ENCODE measurements at regions not wholly inside any gene's neighbourhood (a gene's known extent, or its start where the extent isn't known, plus 50 kb on each side); places are given as distances from the start of the nearest gene placed in this dataset.
"Not testable (repeated sequence)": the region's sequence is repeated elsewhere in the genome, so short reads cannot be mapped to it uniquely, and the experiment has no call there.

DNA sequence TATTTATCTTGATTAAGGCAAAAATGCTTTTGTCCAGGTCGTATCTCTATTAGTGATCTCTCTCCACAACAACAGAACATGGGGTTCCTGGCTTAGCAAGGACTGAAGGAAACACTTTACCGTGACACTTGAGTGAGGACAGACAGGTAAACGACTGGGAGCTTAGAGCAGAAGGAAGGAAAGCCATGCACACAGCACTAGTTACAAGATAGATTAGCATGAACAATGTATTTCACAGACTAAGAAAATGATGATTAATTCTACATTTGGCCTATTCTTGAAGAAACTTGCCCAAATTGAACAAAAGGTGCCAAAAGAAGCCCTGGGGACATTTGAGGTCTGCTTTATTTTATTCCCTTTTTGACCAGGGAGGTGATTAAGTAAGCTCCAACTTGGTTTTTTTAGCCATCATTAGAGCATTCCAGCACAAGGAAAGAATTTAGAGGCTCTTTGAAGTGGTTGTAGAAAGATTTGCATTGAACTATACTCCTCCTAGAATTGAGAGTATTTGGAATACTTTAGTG is 248.5 kb downstream of the USP25 start:
- ATAC-seq (ENCODE audit: insufficient read depth, low FRiP score) (no peak), DNase-seq (no peak)
- no peak overlapping the region for H3K4me3 ChIP-seq
- no peak for TF ChIP-seq CTCF (IDR thresholded peaks at IDR 0.05; ENCODE audit: control extremely low read depth, extremely low read depth)
- no peak overlapping the region for H3K27ac ChIP-seq (ENCODE audit: low read depth in 1 of 2, low read length in 1 of 2)
- no peaks in the 10 kb centered on the region for H3K9me3 ChIP-seq (ENCODE audit: control insufficient read depth in 4 of 4, insufficient read depth in 3 of 4, low read length in 3 of 4)
- 40 to 70% methylated on average over 3 of the region's 3 CpGs for WGBS, 2 donors
- H3K4me1 ChIP-seq (ENCODE audit: control insufficient read depth in 5 of 5, insufficient read depth in 5 of 5, low read length in 5 of 5): no peaks in the 10 kb centered on the region
- no peak overlapping the region for H3K9ac ChIP-seq (ENCODE audit: insufficient read depth in 1 of 2, low read length in 2 of 2)
- no peaks in the 10 kb centered on the region for H3K36me3 ChIP-seq (ENCODE audit: control insufficient read depth in 4 of 4, insufficient read depth in 4 of 4, low read length in 4 of 4)
- H3K27me3 ChIP-seq (ENCODE audit: control insufficient read depth in 3 of 3, insufficient read depth in 3 of 3, low read length in 2 of 3): no peaks in the 10 kb centered on the region

DNA sequence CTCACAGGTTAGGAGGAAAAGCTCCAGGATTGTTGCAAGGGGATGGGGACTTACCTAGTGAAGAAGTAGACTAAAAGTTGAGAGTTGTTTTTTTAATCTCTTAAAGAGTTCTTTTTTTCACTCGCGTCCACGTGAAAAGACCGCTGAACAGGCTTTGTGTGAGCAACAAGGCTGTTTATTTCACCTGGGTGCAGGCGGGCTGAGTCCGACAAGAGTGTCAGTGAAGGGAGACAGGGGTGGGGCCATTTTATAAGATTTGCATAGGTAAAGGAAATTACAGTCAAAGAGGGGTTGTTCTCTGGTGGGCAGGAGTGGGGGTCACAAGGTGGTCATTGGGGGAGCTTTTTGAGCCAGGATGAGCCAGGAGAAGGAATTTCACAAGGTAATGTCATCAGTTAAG is 249.7 kb downstream of the USP25 start:
- 98% methylated on average over 6 of the region's 6 CpGs for WGBS, 2 donors
- not testable (repeated sequence) for H3K4me1 ChIP-seq (ENCODE audit: control insufficient read depth in 5 of 5, insufficient read depth in 5 of 5, low read length in 5 of 5); H3K9ac ChIP-seq (ENCODE audit: insufficient read depth in 1 of 2, low read length in 2 of 2); DNase-seq; H3K4me3 ChIP-seq; H3K27me3 ChIP-seq (ENCODE audit: control insufficient read depth in 3 of 3, insufficient read depth in 3 of 3, low read length in 2 of 3); H3K9me3 ChIP-seq (ENCODE audit: control insufficient read depth in 4 of 4, insufficient read depth in 3 of 4, low read length in 3 of 4); H3K36me3 ChIP-seq (ENCODE audit: control insufficient read depth in 4 of 4, insufficient read depth in 4 of 4, low read length in 4 of 4); ATAC-seq (ENCODE audit: insufficient read depth, low FRiP score); H3K27ac ChIP-seq (ENCODE audit: low read depth in 1 of 2, low read length in 1 of 2)

- Histone ChIP-seq H3K4me1 (ENCODE audit: control insufficient read depth in 5 of 5, insufficient read depth in 5 of 5, low read length in 5 of 5) (peaks cover 0 to 6% (median 0%) of the 10 kb centered on the region in 5 donors), H3K27me3 (ENCODE audit: control insufficient read depth in 3 of 3, insufficient read depth in 3 of 3, low read length in 2 of 3) (no peaks in the 10 kb centered on the region), H3K36me3 (ENCODE audit: control insufficient read depth in 4 of 4, insufficient read depth in 4 of 4, low read length in 4 of 4) (no peaks in the 10 kb centered on the region), H3K9me3 (ENCODE audit: control insufficient read depth in 4 of 4, insufficient read depth in 3 of 4, low read length in 3 of 4) (no peaks in the 10 kb centered on the region), H3K9ac (ENCODE audit: insufficient read depth in 1 of 2, low read length in 2 of 2) (no peak overlapping the region), H3K4me3 (no peak overlapping the region), H3K27ac (ENCODE audit: low read depth in 1 of 2, low read length in 1 of 2) (no peak overlapping the region)
- no peak for TF ChIP-seq CTCF (IDR thresholded peaks at IDR 0.05; ENCODE audit: control extremely low read depth, extremely low read depth)
- peak; percentile 14 to 65 (median 39) for DNase-seq
- WGBS, 2 donors: 44 to 48% methylated on average over 1 of the region's 1 CpG
- no peak for ATAC-seq (ENCODE audit: insufficient read depth, low FRiP score)
Measured at GRCh38 chr21:15986277-15986676, 256.5 kb downstream of the USP25 start.

DNA sequence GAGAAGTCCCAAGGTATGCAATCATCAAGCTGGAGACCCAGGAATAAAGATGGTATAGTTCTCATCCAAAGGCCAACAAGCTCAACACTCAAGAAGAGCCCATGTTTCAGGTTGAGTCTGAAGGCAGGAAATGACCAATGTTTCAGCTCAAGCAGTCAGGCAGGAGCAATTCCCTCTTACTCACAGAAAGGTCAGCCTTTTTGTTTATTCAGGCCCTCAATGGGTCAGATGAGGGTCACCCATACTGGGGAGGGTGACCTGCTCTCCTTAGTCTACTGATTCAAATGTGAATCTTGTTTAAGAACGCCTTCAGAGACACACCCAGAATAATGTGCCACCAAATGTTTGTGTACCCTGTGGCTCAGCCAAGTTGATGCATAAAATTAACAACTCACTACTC is 262.4 kb downstream of the USP25 start:
- H3K36me3 ChIP-seq (ENCODE audit: control insufficient read depth in 4 of 4, insufficient read depth in 4 of 4, low read length in 4 of 4): no peaks in the 10 kb centered on the region
- H3K27me3 ChIP-seq (ENCODE audit: control insufficient read depth in 3 of 3, insufficient read depth in 3 of 3, low read length in 2 of 3): no peaks in the 10 kb centered on the region
- H3K4me3 ChIP-seq: no peak overlapping the region
- ATAC-seq (ENCODE audit: insufficient read depth, low FRiP score): no peak
- no peaks in the 10 kb centered on the region for H3K4me1 ChIP-seq (ENCODE audit: control insufficient read depth in 5 of 5, insufficient read depth in 5 of 5, low read length in 5 of 5)
- TF ChIP-seq CTCF (IDR thresholded peaks at IDR 0.05; ENCODE audit: control extremely low read depth, extremely low read depth): no peak
- 65 to 70% methylated on average over 1 of the region's 1 CpG for WGBS, 2 donors
- no peak overlapping the region for H3K9ac ChIP-seq (ENCODE audit: insufficient read depth in 1 of 2, low read length in 2 of 2)
- no peak for DNase-seq
- no peaks in the 10 kb centered on the region for H3K9me3 ChIP-seq (ENCODE audit: control insufficient read depth in 4 of 4, insufficient read depth in 3 of 4, low read length in 3 of 4)
- H3K27ac ChIP-seq (ENCODE audit: low read depth in 1 of 2, low read length in 1 of 2): no peak overlapping the region

Data from lung (tissue), 11 donors.